ENCODE measurements at regions not wholly inside any gene's neighbourhood (a gene's known extent, or its start where the extent isn't known, plus 50 kb on each side); places are given as distances from the start of the nearest gene placed in this dataset.

DNA sequence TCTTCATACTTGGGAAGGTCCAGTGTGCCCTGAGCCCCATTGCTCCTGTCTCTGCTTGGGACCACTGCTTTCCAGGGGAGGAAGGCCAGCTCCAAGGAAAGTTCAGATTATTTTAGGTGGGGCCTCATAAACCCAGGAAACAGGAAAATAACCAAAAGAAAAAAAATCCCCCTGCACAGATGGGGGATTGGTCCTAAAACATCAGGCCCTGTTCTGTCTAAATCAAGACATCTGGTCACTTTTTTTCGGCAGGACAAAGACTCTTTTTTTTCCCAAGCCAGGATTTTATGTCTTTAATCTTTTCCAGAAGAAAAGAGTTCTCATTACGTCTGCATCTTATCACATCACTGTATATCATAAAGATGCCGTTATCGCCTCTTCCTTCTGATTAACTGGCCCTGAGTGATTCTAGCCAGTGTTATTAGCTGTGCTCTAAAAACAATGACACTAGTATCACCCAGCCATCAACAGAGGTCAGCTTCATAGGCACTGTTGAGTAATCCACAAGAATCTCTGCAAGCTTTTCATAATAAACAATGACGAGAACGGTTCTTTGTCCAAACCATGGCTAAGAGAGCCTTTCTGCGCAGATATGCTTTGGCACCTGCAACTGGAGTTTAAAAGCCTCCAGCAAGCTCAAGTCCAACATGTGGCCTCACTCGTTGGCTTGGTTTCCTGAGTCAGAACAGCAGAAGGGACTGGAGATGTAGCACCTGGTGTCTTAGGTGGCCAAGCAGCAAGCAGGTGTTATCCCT lies 138.2 kb downstream of the VAPA start:
- Histone ChIP-seq H3K9me2 (ENCODE audit: insufficient read depth) (no peaks in the 10 kb centered on the region; the same call in 1 of the 2 replicates), H3K27me3 (ENCODE audit: insufficient read depth) (no peaks in the 10 kb centered on the region), H3K27ac (ENCODE audit: low read depth) (no peak overlapping the region), H4K20me1 (replicated peaks; ENCODE audit: insufficient read depth) (no peaks in the 10 kb centered on the region), H3K4me2 (no peak overlapping the region), H3K79me2 (replicated peaks; ENCODE audit: insufficient read depth) (no peaks in the 10 kb centered on the region), H3K4me1 (ENCODE audit: insufficient read depth) (no peaks in the 10 kb centered on the region), H3F3A (replicated peaks; ENCODE audit: low read depth) (no peaks in the 10 kb centered on the region), H2AFZ (no peak overlapping the region), H3K4me3 (no peak overlapping the region), H3K36me3 (ENCODE audit: insufficient read depth) (no peaks in the 10 kb centered on the region)
- DNase-seq (ENCODE audit: low spot score) (no peak), ATAC-seq (no peak)
- Mint-ChIP-seq H3K4me3 (no peak overlapping the region), H3K36me3 (ENCODE audit: low read depth) (no peaks in the 10 kb centered on the region), H3K27ac (no peak overlapping the region), H3K27me3 (ENCODE audit: insufficient read depth, low read depth, poor library complexity) (peaks cover 2% of the 10 kb centered on the region), H3K9me3 (no peaks in the 10 kb centered on the region; the same call in 2 of the 3 replicates), H3K4me1 (0 out of 3 replicates have a peak, but pooled peaks cover 5% of the 10 kb centered on the region)
- TF ChIP-seq, protein P1, sequence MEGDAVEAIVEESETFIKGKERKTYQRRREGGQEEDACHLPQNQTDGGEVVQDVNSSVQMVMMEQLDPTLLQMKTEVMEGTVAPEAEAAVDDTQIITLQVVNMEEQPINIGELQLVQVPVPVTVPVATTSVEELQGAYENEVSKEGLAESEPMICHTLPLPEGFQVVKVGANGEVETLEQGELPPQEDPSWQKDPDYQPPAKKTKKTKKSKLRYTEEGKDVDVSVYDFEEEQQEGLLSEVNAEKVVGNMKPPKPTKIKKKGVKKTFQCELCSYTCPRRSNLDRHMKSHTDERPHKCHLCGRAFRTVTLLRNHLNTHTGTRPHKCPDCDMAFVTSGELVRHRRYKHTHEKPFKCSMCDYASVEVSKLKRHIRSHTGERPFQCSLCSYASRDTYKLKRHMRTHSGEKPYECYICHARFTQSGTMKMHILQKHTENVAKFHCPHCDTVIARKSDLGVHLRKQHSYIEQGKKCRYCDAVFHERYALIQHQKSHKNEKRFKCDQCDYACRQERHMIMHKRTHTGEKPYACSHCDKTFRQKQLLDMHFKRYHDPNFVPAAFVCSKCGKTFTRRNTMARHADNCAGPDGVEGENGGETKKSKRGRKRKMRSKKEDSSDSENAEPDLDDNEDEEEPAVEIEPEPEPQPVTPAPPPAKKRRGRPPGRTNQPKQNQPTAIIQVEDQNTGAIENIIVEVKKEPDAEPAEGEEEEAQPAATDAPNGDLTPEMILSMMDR (conservative IDR thresholded peaks at IDR 0.05; ENCODE audit: low read depth in 2 of 2) = no peak
- TF ChIP-seq ZNF114 (CRISPR knock-in tag; IDR thresholded peaks at IDR 0.05) = no peak
- no peak for TF ChIP-seq CREB1 (CRISPR knock-in tag; IDR thresholded peaks at IDR 0.05; ENCODE audit: low read depth)
- TF ChIP-seq ETS1 (IDR thresholded peaks at IDR 0.05) = no peak
- no peak for TF ChIP-seq NANOG (IDR thresholded peaks at IDR 0.05; ENCODE audit: borderline replicate concordance)
- no peak for TF ChIP-seq EZH2 (IDR thresholded peaks at IDR 0.05; ENCODE audit: low read depth, unreplicated experiment)
- no peak for TF ChIP-seq ZNF462 (CRISPR knock-in tag; IDR thresholded peaks at IDR 0.05)
- TF ChIP-seq ZNF331 (CRISPR knock-in tag; IDR thresholded peaks at IDR 0.05; ENCODE audit: low read depth) = no peak
- no peak for TF ChIP-seq STAT1 (IDR thresholded peaks at IDR 0.05; ENCODE audit: unreplicated experiment)
- no peak for TF ChIP-seq EZH2phosphoT487 (IDR thresholded peaks at IDR 0.05; ENCODE audit: unreplicated experiment)
- TF ChIP-seq, protein P2, sequence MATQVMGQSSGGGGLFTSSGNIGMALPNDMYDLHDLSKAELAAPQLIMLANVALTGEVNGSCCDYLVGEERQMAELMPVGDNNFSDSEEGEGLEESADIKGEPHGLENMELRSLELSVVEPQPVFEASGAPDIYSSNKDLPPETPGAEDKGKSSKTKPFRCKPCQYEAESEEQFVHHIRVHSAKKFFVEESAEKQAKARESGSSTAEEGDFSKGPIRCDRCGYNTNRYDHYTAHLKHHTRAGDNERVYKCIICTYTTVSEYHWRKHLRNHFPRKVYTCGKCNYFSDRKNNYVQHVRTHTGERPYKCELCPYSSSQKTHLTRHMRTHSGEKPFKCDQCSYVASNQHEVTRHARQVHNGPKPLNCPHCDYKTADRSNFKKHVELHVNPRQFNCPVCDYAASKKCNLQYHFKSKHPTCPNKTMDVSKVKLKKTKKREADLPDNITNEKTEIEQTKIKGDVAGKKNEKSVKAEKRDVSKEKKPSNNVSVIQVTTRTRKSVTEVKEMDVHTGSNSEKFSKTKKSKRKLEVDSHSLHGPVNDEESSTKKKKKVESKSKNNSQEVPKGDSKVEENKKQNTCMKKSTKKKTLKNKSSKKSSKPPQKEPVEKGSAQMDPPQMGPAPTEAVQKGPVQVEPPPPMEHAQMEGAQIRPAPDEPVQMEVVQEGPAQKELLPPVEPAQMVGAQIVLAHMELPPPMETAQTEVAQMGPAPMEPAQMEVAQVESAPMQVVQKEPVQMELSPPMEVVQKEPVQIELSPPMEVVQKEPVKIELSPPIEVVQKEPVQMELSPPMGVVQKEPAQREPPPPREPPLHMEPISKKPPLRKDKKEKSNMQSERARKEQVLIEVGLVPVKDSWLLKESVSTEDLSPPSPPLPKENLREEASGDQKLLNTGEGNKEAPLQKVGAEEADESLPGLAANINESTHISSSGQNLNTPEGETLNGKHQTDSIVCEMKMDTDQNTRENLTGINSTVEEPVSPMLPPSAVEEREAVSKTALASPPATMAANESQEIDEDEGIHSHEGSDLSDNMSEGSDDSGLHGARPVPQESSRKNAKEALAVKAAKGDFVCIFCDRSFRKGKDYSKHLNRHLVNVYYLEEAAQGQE (IDR thresholded peaks at IDR 0.05; ENCODE audit: unreplicated experiment) = no peak
- TF ChIP-seq POLR2AphosphoS5 (IDR thresholded peaks at IDR 0.05; ENCODE audit: low read depth) = no peak
- TF ChIP-seq JUNB (IDR thresholded peaks at IDR 0.05; ENCODE audit: unreplicated experiment) = no peak
